MM.1S (cell line): ENCODE measurements at regions not wholly inside any gene's neighbourhood (a gene's known extent, or its start where the extent isn't known, plus 50 kb on each side); places are given as distances from the start of the nearest gene placed in this dataset.

ENCODE experiments used
- CTCF ChIP-seq: fragments of 300-600 bp; sonication (generic); IDR thresholded peaks from 2 replicates; pipeline ENCODE4 v1.5.1; 2016; ENCODE audit warnings: antibody characterized with exemption, low read length, mixed read lengths
- EZH2phosphoT487 ChIP-seq: fragments of 300-600 bp; sonication (generic); IDR thresholded peaks from 2 replicates; pipeline ENCODE4 v1.6.1; 2018; ENCODE audit warnings: antibody characterized with exemption, low read length

DNA sequence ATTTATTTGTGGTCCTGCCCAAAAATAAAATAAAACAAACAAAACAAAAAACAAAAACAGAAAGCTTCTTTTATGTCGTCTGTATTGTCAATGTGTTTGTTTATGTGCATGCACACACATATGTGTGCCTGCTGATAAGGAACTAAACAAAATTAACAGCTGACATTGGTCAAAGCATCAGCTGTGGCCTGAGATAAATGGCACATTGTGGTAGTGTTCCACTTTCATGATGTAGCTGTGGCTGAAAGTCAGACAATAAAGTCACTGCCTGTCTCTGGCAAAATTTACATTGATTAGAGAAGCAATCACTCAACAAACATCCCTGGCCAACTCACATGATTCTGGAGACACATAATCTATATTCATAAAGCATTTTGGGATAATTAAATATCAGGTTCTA, 203.4 kb upstream of the PIK3C3 start:
- TF ChIP-seq CTCF (no peak), EZH2phosphoT487 (no peak)
